NCI-H345 treated with DMSO at 0.1 percent for 48 hours (cell line): ENCODE measurements at regions not wholly inside any gene's neighbourhood (a gene's known extent, or its start where the extent isn't known, plus 50 kb on each side); places are given as distances from the start of the nearest gene placed in this dataset.
A peak's percentile ranks its signal among the peaks of the same experiment; 100 is the strongest.
"Not testable (repeated sequence)": the region's sequence is repeated elsewhere in the genome, so short reads cannot be mapped to it uniquely, and the experiment has no call there.

Experiments
- DNase-seq: peaks from one replicate; lab custom pipeline; 2025; ENCODE audit not compliant: unreplicated experiment; lab: John Stamatoyannopoulos, UW

DNA sequence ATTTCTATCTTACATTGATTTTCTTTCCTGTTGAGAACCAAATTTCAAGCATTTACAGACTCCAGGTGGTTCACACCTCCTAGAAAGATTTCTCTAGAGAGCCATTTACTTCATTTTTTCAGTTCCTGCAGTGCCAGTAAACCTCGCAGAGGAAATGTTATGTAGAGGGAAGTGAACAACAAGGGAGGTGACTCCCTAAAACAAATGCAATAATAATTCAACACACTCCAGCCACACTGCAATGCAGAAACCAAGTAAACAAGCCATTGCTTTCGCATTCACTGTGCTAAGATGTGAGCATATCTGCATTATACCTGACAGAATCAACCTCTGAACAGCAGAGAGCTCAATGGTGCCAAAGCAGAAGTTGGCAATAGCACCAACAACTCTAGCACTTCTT, 215.1 kb downstream of the RBM26 start:
- DNase-seq = no peak

DNA sequence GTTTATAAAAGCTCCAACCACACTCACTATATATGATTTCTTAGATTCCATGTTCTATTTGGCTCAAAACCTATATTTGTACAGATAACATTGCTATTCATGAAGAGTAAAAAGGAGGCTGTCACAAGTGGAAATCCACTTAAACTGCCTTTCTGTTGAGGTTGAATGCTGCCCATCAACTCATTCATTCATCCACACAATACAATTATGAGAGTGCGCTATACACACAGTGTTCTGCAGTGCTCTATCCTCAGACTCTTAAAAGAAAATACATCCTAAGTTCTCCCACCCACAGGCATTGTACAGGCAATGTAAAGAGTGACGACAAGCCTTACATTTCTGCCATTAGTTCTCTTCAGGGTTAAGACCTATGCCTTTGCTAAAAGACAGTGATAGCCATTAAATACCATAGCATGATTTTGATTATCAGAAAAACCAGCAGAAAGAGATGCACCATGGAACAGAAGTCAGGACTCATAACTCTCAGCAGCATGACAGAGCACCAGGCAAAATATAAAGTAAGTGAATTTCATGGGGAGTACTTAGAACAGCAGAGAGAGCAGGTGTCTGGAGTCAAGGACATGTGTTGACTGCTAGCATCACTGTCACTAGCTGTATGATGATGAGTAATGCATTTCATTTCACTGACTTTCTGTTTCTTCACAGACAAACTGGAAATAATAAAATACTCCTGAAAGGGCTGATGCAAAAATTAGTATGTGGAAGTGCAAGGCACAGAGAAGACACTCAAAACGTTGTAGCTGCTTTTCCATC, 218.0 kb downstream of the RBM26 start:
- peak; percentile 59 for DNase-seq

DNA sequence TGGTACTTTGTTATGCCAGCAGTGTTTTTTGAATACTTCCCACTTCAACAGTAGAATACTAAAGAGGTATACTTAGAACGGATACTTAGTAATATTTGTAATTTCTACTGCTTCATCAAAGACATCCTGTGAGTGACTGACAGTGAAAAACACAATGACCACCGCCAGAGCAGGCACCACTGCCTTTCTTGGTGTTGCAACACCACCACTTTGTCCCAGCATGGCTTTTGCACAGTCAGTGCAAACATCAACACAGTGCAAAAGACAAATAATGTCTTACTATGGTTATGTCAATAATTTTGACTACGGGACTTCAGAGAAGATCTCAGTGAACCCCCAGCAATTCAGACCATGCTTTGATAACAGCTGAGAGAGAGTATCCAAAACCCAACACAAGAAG, 220.5 kb downstream of the RBM26 start:
- no peak for DNase-seq

DNA sequence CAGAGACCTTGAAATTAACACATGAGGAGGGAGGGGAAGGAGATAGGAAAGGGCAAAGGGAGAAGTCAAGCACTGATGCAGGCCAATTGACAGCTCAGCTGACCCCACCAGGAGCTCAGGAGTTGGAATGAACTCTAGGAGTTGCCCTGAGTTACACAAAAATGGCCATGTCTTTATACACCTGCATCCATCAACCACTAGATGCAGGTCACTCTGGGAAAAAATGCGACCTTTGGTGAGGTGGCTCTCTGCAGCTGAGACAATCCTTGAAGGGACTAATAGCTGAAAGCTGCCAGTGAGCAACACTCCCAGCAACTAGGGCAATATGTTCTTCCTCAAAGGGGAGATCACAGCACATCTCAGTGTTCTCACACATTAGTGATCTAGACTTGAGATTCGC, 222.8 kb downstream of the RBM26 start:
- no peak for DNase-seq

DNA sequence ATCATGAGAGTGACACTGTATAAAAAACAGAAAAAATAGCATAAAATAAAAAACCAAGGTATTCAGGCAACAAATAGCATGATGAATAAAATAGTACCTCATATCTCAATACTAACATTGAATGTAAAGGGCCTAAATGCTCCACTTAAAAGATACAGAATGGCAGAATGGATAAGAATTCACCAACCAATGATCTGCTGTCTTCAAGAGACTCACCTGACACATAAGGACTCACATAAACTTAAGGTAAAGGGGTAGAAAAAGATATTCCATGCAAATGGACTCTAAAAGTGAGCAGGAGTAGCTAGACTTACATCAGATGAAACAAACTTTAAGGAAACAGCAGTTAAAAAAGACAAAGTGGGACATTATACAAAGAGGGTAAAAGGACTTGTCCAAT, 232.4 kb downstream of the RBM26 start:
- not testable (repeated sequence) for DNase-seq

DNA sequence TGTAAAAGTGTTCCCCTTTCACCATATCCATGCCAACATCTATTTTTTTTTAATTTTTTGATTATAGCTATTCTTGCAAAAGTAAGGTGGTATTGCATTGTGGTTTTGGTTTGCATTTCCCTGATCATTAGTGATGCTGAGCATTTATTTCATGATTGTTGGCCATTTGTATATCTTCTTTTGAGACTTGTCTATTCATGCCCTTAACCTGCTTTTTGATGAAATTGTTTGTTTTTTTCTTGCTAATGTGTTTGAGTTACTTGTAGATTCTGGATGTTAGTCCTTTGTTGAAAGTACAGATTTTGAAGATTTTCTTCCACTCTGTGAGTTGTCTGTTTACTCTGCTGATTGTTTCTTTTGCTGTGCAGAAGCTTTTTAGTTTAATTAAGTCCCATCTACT, 233.1 kb downstream of the RBM26 start:
- DNase-seq = not testable (repeated sequence)

DNA sequence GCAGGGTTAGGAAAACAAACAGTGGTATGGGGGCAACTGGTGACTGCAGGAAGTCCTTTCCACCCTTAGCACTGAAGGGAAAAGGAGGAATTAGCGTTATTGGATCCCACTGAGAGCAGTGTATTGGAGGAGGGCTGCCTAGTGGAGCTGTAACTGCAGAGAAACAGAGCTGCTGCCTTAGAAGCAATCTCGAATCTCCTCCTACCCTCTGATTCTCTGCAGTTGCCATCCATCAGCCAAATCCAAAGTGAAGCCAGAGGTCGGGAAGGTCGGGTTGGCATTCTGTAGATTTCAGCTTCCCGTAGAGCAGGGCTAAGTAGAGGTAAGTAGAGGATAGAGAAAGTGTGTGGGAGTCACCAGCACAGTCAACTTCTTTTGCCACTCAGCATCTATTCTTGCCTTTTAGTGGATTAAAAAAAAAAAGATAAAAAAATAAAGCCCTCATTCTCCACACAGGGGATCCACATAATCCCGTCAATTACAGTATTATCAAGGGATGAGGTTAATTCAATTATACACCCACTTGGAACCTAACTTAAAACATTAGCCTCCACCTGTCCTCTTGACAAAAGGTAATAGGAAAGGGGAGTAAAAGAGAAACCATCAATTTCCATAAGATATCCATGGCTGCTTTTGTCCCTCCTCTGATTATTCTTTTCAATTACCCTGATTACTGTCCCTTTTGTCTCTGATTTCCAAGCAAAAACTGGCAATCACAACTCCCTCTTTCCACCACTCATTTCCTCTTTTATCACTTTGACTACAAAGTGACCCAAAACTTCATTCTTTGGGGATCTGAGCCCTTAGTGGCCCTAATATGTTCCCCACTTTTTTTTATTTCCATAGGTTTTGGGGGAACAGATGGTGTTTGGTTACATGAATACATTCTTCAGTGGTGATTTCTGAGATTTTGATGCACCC, 234.7 kb downstream of the RBM26 start:
- no peak for DNase-seq

DNA sequence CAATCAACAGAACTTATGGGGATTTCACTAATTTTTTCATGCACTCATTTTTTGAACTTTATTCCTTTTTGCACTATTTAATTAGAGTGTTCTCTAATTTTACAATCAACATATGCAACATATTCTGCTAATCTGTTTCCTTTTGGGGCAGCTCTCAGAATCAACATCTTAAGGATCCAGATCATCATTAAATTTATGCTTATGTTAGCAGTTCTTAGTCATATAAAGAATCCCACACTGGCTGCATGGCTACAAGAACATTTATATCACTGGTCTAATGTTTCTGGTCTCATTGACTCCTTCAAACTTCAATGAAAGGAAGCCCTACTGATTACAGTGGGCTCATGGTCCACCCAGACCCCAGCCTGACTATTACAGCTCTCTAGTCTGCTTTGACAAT, 245.2 kb downstream of the RBM26 start:
- DNase-seq = no peak

DNA sequence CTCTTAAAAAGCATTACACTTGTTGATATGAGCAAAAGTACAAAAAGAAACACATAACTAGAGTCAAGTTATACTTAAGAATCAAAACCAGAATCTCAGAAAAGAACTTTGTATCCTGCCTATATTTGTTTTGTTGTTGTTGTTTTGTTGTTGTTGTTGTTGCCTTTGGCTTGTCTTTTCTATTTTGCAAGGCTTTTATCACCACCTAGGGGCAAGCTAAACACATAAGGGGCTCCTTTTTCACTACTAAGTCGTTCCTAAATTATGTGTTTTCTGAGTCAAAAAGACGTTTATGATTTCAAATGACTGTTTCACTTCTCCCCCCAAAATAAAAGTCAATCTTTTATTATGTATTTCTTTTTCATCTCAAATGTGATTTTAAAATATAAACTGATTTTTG, 250.2 kb downstream of the RBM26 start:
- no peak for DNase-seq

DNA sequence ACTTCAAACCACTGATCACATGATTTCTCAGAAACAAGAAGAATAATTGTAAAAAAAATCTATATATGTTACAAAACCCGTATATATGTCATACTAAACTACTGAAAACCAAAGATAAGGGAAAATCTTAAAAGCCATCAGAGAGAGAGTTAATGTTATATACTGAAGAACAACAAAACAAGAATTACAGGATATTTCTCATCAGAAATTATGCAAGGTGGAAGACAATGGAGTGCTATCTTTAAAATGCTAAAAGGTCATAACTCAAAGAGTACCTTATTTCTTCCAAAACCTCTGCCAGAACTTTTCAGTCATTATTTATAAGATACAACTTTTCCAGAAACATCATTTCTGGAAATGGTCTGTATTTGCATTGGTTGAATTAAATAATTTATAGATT, 256.8 kb downstream of the RBM26 start:
- DNase-seq = no peak

DNA sequence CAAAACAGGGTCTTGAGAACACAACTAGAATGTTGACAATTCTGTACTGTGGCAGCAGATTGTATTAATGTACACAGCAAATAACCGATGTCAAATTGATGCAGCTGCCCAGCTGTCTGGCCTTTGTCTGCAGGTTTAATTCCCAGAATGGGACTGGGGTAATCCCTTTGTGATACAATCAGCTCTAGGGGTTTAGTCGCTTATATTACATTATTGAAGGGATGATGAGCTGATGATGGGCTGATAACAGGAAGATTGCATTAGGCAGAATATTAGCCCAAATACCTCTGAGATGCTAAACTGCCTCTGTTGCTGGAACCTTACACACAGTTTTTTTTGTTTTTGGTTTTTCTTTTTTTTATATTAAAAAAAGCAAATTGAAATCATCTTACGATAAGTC, 265.0 kb downstream of the RBM26 start:
- no peak for DNase-seq

DNA sequence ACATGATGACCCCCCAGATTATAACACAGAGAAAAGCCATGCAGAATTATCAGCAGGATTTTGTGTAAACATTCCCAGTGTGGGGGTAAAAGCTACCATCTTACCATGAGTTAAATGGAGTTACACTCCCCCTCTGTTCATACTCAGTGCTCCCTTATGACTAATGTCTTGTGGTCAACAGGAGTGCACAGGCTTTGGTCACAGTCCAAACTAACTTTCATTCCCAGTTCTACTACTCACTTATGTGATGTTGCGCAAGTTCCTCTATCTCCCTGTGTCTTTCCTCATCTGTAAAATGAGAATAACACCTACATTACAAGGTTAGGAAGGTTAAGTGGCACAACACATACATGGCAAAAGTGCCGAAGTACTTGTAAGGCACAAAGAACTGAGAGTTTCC, 277.9 kb downstream of the RBM26 start:
- no peak for DNase-seq

DNA sequence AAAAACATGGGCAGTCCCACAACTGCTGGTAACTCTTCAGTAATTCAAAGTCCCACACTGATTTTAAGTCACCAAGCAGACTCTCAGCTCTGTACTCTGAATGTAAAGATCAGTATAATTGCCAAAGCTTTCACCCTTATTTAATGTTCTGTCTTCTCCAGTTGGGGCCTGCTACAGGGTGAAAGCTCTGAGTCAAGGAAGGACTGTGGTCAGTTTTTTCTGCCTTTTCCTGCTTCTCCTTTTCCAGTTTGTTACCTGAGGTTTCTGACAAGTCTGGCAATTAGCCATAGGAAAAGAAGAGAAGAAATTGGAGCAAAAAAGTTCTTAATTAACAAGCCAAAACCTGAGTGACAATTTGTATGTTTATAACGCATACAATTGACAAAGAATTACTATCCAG, 279.3 kb downstream of the RBM26 start:
- no peak for DNase-seq

DNA sequence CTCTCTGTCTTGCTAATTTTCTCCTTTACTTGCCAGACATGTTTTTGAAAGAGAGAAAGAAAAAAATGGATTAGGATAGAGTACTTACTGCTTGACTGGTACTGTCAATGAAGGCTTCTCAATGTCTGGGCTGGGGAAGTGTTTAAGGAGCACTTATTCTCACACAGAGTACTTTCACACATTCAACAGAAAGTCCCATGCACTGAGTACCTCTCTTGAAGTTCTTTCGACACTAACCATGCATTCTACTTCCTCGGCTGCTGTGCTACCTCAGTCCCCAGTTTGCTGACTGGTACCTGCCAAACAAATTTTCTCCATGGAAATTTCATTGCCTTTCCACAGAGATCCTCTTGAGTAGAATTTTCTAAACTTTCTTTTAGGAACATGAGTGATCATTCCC, 281.9 kb downstream of the RBM26 start:
- DNase-seq = no peak

DNA sequence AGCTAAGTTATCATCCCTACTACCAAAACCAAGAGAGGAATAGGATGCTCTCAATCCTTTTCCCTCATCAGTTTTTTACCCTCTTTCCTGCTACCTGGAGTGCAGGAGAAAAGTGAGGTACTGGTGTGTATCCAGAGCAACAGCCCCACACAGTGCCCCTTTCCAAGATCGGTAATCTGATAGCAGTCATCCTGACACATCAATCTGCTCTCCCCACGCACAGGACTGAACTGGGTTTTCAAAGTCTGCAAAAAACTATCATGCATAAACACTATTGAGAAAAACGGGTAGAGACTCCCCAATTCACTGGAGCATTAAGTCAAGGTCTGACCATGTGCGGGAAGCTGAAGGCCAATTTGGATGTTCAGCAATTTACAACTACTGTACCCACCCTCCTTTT, 284.8 kb downstream of the RBM26 start:
- no peak for DNase-seq

DNA sequence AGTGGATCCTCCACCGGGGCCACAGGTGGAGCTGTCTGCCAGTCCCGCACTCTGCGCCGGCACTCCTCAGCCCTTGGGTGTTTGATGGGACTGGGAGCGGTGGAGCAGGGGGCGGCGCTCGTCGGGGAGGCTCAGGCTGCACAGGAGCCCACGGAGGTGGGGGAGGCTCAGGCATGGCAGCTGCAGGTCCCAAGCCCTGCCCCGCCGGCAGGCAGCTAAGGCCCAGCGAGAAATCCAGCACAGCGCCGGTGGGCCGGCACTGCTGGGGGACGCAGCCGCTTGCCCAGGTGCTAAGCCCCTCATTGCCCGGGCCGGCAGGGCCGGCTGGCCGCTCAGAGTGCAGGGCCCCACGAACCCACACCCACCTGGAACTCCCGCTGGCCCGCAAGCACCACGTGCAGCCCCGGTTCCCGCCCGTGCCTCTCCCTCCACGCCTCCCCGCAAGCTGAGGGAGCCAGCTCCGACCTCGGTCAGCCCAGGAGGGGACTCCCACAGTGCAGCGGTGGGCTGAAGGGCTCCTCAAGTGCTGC, 286.4 kb downstream of the RBM26 start:
- DNase-seq = no peak

DNA sequence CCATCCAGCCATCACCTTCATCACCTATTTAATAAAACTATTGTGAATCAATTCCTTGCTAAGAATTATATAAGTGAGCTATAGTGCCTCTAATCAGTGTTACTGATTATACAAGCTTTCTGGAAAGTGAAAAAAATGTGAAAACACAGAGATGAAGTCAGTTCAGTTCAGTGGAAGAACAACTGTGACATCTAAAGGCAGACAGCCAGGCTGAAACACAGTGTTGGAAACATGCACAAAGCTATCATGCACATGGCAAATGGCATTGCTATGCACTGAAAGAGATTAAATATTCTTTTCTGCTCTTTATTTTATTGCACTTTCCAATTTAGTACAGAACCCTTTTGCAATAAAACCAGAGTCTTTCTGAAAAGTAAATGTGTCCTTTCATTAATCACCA, 294.0 kb downstream of the RBM26 start:
- no peak for DNase-seq

DNA sequence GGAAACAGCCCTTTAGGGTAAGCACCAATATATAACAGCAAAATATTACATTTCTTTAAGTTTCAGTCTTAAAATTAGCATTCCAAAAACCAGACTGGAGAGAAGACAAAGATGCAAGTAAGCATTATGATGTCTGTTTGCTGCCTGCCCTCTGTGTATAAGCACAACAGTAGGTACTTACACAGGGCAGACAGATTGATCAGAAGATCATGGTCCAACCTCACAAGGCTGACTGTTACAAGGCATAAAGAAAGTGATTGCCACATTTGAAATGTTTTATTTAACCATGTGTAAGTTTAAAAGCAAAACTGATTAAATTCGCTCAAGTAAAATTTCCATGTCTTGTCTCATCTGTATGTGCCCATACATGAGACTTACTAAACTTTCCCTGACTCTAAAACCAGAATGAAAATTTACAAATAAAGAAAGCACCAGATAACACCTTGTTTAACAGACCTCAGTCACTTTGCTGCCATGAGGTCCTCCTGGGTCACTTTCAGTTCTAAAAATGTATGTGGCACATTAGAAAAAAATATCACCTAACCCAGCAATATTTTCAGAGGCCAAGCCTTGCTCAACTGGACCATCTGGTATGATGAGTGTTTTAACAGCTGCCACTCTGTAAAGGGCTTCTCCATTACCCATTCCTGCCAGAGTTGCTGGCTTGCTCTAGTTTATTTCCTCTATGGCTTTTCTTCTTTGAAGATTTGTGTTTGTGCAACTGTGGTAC, 297.0 kb downstream of the RBM26 start:
- peak; percentile 91 for DNase-seq

DNA sequence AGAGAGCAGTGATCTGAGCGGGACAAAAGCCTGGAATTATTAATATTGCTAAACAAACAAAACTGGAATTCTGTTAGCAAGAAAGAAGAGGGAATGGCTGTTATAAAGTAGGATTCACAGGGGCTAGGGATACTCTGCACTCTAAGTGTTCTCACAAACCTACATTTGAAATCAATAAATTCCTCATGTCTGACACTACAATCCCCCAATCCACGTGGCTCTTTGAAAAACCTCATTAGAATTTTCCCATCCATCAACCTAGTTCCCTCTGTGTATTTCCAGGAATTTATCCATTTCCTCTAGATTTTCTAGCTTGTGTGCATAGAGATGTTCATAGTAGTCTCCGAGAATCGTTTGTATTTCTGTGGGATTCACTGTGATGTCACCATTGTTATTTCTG, 307.5 kb downstream of the RBM26 start:
- no peak for DNase-seq

DNA sequence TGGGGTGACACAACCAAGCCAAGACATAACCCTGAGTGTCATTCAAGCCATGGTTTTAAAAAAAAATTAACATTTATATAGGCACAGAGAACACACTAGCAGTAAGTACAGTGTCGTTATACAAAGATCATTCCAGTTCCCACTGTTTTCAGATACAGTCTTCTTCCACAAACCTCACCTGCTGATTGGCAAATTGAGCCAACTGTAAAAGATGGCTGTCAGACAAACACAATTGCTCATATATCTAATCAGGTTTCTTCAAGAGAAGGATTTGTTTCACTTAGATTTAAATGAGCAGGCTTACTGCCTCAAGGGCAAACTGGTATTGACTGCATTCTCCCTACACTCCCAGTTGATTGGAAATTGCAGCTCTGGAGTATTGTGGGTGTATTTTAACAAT, 308.9 kb downstream of the RBM26 start:
- DNase-seq = no peak

DNA sequence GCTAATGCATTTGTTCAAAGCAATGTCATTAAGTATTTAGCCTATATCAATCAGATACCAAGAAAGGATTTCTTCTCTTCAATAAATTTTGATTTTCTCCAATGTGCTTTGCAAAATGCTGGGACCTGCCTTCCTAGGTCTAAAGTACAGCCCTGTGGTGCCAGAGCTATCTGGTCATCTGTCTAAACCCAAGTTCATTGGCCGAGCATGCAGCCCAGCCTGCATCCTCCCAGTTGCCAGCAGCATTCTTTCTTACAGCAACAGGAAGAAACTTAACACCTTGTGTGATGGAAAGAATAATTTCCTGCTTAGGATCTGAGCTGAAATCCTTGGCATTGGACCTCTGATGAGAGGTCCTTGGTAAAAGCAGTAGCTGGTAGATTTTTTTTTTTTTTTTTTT, 310.0 kb downstream of the RBM26 start:
- DNase-seq = no peak
